ENCODE measurements at regions not wholly inside any gene's neighbourhood (a gene's known extent, or its start where the extent isn't known, plus 50 kb on each side); places are given as distances from the start of the nearest gene placed in this dataset.

GRCh38 chr4:134463771-134464170 lies 262.2 kb upstream of the PABPC4L start:
- DNase-seq = no peak
- Histone ChIP-seq H3K4me3 (no peak overlapping the region), H3K27ac (no peak overlapping the region), H3K27me3 (no peaks in the 10 kb centered on the region), H3K4me1 (no peaks in the 10 kb centered on the region), H3K9me3 (no peaks in the 10 kb centered on the region), H3K36me3 (no peaks in the 10 kb centered on the region)
- intact Hi-C loops (cut with DNase I) = no loop called here
- TF ChIP-seq CTCF (IDR thresholded peaks at IDR 0.05) = no peak
- WGBS, 2 donors = 72 to 82% methylated on average over 5 of the region's 5 CpGs
- no peak for ATAC-seq
- FAIRE-seq = no peak

- H3K36me3 ChIP-seq = no peaks in the 10 kb centered on the region
- H3K4me1 ChIP-seq = no peaks in the 10 kb centered on the region
- H3K27me3 ChIP-seq = no peaks in the 10 kb centered on the region
- H3K27ac ChIP-seq = no peak overlapping the region
- no peak overlapping the region for H3K4me3 ChIP-seq
- DNase-seq (no peak), FAIRE-seq (no peak), ATAC-seq (no peak)
- TF ChIP-seq CTCF (IDR thresholded peaks at IDR 0.05) = no peak
- WGBS, 2 donors = 8 to 15% methylated on average over 1 of the region's 1 CpG
- H3K9me3 ChIP-seq = no peaks in the 10 kb centered on the region
- intact Hi-C loops (cut with DNase I) = no loop called here
These were observed 225.2 kb upstream of the PABPC4L start for GRCh38 chr4:134426821-134427220.

GRCh38 chr4:134425756-134426155 lies 224.2 kb upstream of the PABPC4L start:
- 86 to 89% methylated on average over 3 of the region's 3 CpGs for WGBS, 2 donors
- no peak for DNase-seq
- no peak for TF ChIP-seq CTCF (IDR thresholded peaks at IDR 0.05)
- FAIRE-seq = no peak
- Histone ChIP-seq H3K36me3 (no peaks in the 10 kb centered on the region), H3K4me1 (no peaks in the 10 kb centered on the region), H3K9me3 (no peaks in the 10 kb centered on the region), H3K27ac (no peak overlapping the region), H3K4me3 (no peak overlapping the region), H3K27me3 (no peaks in the 10 kb centered on the region)
- intact Hi-C loops (cut with DNase I) = no loop called here
- no peak for ATAC-seq

- no peaks in the 10 kb centered on the region for H3K27me3 ChIP-seq
- no peak overlapping the region for H3K27ac ChIP-seq
- FAIRE-seq (no peak), DNase-seq (no peak), ATAC-seq (no peak)
- 67 to 71% methylated on average over 1 of the region's 1 CpG for WGBS, 2 donors
- no peak for TF ChIP-seq CTCF (IDR thresholded peaks at IDR 0.05)
- H3K4me3 ChIP-seq = no peak overlapping the region
- no peaks in the 10 kb centered on the region for H3K4me1 ChIP-seq
- H3K36me3 ChIP-seq = no peaks in the 10 kb centered on the region
- intact Hi-C loops (cut with DNase I) = no loop called here
- H3K9me3 ChIP-seq = no peaks in the 10 kb centered on the region
These were observed 221.2 kb upstream of the PABPC4L start for GRCh38 chr4:134422776-134423175.

- WGBS, 2 donors = 35 to 55% methylated on average over 3 of the region's 3 CpGs
- FAIRE-seq = no peak
- Histone ChIP-seq H3K4me1 (no peaks in the 10 kb centered on the region), H3K27ac (no peak overlapping the region), H3K9me3 (no peaks in the 10 kb centered on the region), H3K4me3 (no peak overlapping the region), H3K36me3 (no peaks in the 10 kb centered on the region), H3K27me3 (no peaks in the 10 kb centered on the region)
- no peak for DNase-seq
- TF ChIP-seq CTCF (IDR thresholded peaks at IDR 0.05) = no peak
- no peak for ATAC-seq
- intact Hi-C loops (cut with DNase I) = no loop called here
These were observed 220.1 kb upstream of the PABPC4L start for GRCh38 chr4:134421734-134422133.

Data from pancreas (tissue), 10 donors.